GM21381 (cell line): ENCODE measurements at regions not wholly inside any gene's neighbourhood (a gene's known extent, or its start where the extent isn't known, plus 50 kb on each side); places are given as distances from the start of the nearest gene placed in this dataset.

Experiments used
- ATAC-seq: cut with Tn5 transposase; IDR thresholded peaks from one replicate; pipeline ENCODE4 v1.9.1; 2021; ENCODE audit warnings: mild to moderate bottlenecking, moderate library complexity; ENCODE audit not compliant: unreplicated experiment

DNA sequence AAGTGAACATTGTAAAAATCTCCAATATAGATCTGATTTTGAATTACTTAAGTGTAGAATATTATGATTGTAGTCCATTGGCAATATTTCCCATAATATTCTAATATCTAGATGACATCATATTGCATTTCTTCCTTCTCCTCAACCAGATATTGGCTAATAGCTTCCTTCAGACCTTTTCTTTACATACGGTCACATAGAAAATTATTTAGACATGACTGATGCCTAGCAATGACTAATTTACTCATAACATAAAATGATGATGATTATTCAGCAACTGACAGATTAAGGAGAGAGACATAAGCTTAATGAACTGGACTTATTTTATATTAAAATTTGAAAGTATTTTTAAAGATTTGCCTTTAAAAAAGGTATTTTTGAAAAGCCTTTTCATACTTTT is 1287.6 kb downstream of the STIM2 start:
- no peak for ATAC-seq

DNA sequence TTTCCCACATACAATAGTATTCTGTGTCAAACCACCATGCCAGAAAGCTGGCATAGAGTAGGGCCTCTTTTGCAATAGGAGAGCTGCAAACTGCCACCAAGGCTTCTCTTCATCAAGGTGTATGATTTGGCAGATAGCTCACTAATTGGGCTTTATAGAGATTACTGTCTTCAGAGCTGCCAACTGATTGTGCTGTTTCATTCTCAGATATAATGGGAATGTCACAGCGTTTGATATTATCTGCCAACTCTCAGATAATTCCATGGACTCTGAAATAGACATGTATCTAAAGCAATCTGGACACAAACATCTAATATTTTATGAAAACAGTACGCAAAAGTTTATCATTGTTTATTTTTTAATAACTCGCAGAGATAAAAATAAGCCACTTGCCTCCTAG is 1289.1 kb downstream of the STIM2 start:
- no peak for ATAC-seq

DNA sequence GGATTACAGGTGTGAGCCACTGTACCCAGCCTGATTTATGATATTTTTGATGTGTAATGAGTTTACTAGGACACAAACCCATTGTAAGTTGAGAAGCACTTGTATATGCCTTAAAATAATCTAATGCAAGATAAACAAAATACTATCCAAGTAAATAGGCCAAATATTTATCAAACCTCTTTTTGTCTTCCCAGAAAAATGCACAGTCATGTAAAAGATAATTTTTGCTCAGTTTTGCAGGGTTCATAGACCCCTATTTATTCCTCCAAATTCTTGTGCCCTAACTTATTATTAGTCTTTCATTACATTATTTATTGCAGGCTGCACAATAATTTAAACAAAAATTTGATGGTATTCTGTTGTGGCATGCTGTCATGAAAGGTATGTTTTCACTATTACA is 1290.7 kb downstream of the STIM2 start:
- ATAC-seq = no peak

DNA sequence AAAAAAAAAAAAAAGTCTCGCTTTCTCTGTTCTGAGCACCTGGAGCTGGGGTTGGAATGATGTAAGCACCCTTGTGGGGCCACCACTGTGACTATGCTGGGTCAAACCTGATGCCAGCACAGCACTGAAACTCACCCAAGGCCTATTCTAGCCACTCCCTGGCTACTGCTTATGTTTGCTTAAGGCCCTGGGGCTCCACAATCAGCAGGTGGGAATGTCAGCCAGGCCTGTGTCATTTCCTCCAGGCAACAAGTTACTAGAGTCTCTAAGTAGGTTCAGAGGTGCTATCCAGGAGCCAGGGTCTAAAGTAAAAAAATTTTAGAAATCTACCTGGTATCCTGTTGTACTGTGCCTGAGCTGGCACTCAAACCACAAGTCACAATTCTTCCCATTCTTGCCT is 1306.8 kb downstream of the STIM2 start:
- ATAC-seq = no peak

DNA sequence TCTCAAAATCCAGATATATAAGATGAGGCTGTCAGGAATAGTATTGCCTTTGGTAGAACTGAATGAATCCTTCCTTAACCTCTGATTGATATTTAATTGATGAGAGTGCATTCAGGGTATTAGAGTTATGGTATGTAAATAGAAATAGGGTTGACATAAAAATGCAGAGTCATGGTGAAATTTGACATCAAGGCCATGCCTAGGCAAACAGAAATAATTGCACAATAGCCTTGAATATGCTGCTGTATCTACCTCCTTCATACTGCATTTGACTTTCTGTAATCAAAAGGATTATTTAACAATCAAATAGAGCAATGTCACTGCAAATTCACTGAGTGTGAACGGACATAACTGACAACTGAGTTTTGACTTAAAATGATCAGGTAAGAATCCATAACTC is 1316.3 kb downstream of the STIM2 start:
- ATAC-seq = no peak

DNA sequence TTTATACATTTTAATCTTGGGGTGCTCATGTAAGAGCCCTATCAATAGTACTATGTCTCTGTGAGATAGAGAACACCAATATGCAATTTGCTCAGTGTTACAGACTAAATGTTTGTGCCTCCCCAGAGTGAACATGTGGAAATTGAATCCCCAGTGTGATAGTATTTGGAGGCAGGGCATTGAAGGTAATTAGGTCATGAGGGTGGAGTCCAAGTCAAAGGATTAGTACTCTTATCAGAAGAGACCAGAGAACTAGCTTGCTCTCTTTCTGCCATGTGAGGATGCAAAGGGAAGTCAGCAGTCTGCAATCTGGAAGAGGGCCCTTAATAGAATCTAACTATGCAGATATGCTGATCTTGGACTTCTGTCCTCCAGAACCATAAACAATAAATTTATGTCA is 1317.0 kb downstream of the STIM2 start:
- no peak for ATAC-seq

DNA sequence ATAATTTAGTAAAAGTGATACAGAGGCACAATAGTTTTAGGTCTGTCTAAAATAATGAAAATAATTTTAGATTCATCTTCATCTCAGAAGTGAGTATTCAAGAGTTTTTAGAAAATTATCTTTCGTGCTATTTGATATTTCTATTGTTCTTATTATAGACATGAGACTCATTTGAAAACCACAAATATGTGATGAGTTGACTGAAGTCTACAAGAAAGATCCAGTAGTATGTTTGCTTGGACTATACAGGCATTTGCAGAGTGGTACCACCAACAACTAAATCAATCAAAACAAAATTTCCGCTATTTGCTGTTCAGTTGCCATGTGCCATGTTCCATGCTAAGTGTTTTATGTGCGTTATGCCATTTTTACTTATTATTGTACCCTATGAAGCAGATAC is 1318.5 kb downstream of the STIM2 start:
- ATAC-seq = no peak

DNA sequence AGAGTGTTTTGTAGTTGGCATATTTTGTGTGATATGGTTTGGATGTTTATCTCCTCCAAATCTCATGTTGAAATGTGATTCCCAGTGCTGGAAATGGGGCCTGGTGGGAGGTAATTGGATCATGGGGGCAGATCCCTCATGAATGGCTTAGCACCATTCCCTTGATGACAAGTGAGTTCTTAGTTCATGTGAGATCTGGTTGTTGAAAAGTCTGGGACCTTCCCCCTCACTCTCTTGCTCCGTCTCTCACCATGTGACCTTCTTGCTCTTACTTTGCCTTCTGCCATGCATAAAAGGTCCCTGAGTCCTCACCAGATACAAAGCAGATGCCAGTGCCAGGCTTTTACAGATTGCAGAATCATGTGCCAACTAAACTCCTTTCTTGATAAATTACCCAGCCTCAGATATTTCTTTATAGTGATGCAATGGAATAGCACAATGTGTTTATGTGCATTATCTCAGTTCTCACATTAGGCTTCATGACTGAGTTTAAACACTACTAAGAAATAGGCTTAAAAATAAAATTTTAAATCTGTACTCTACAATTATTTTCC is 1348.8 kb downstream of the STIM2 start:
- no peak for ATAC-seq

DNA sequence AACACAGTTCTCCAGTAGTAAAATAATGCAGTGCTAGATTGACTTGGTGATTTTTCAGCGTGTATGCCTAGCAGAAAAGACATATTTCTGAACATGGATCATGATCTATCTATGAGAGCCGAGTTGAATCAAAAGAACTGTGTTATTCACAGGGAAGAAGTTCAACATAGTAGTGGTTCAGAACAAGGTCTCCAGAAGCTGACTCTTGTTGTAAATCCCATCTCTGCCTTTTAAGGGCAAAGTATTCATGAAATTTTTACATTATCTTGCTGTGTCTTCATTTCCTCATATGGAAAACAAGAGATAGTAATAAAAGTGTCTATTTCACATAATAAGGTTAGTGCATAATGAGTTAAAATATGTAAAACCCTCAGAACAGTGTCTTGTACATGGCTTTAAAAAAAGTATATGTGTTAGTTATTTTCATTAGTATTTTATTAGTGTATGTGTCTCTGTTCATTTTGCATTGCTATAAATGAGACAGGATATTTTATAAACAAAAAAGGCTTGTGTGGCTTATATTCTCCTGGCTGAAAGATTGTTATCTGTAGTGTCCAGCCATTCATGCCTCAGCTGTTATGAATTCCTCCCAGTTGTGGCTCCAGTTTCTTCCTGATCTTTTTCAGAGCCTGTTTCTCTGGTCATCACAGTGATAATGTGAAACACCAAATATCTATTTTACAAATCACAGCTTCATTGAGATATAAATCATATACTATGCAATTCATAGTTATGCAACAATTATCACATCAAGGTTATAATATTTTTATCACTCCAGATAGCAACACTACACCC is 1351.2 kb downstream of the STIM2 start:
- no peak for ATAC-seq

DNA sequence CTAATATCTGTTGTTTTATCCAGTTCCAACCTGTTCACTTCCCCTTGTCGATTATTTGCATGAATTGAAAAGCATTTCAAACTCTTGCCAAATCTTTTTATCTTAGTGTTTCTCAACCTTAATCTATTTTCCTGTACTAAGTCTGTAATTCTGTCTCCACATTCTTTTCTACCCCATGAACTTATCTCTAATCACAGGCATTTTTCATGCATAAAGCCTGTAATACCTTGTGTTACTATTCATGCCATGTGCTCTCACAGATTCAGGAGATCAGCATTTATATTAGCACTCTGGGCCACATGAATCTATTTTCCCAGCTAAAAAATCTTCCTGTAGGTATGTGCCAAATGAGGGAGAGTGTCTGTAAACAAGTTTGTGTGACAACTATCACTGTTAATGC is 1360.9 kb downstream of the STIM2 start:
- ATAC-seq = no peak

DNA sequence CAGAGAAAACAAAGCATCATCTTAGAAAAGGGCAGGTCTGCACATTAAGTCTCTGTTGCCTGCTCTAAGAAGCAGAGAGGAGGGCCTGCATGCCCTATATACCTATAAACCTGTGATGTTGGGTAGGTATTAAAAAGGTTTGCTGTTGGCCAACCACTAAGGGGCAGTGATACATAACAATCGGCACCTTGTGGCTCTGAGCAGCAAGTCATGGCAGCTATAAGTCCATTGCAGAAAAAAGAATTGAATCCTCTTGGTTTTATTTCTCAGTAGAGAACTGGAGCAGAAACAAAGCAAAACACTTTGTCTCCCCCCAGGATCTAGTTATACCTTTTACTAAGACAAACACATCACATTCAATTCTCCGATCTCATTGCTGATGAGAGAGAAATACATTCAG is 1364.4 kb downstream of the STIM2 start:
- ATAC-seq = no peak

DNA sequence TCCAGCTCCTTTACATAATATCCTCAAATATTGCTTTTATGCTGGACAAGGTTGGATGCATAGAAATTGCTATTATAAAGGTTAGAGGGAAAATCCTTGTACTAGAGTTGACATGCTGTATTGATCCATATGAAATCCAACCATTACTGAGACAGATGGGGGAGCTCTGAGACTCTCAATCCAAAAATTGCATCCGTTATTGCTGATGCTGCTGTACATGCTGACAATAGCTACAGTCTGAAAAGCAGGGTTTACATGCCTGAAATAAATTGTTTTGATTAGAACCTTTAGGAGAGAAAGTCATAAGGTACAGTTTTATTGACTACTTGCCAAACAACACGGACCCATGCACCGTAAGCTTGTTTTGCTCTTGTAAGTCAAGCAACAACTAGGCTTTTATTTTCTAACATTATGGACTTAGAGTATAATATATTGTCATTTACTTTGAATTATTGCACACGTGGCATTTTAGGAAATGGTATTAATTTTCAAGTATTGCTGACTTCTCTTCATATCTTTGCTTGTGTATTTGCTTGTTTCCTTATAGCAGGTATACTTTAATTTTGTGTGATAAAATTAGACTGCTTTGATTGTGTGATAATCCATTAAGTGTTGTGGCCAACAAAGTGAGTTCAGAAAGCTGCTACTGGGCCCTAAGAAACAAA is 1365.2 kb downstream of the STIM2 start:
- ATAC-seq = no peak

DNA sequence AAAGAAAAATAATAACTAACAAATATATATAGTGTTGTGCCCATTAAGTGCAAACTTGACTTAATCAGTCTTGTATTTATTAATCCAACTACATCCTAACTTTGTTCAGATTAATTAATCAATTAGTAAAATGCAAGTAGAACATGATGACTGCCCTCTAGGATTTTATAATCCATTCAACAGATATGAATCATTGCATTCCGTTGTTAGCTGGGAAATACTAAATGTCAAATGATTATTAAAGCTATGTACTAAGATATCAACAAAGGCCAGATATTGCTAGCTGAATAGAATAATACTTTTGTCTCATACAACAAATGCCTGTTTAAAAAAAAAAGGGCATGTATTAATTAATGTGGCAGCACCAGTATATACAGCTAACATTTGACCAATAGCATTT is 1366.3 kb downstream of the STIM2 start:
- no peak for ATAC-seq

DNA sequence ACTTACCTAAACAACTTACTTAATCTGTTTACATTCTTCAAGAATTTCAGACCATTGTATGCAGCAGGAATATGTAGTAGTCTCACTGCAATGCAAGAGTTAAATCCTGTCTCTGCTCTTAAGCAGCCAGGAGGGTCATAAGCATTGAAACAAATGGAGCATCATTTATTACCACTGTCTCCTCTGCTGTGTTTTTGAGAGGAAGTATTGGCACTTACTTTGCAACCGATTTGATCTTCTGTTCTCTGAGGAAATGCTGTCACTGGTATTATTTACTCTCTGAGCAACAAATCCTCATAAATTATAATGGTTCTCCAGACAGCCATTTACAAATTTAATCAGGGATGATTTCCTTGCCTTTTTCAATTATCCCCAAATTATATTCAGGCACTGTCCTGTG is 1367.1 kb downstream of the STIM2 start:
- no peak for ATAC-seq

DNA sequence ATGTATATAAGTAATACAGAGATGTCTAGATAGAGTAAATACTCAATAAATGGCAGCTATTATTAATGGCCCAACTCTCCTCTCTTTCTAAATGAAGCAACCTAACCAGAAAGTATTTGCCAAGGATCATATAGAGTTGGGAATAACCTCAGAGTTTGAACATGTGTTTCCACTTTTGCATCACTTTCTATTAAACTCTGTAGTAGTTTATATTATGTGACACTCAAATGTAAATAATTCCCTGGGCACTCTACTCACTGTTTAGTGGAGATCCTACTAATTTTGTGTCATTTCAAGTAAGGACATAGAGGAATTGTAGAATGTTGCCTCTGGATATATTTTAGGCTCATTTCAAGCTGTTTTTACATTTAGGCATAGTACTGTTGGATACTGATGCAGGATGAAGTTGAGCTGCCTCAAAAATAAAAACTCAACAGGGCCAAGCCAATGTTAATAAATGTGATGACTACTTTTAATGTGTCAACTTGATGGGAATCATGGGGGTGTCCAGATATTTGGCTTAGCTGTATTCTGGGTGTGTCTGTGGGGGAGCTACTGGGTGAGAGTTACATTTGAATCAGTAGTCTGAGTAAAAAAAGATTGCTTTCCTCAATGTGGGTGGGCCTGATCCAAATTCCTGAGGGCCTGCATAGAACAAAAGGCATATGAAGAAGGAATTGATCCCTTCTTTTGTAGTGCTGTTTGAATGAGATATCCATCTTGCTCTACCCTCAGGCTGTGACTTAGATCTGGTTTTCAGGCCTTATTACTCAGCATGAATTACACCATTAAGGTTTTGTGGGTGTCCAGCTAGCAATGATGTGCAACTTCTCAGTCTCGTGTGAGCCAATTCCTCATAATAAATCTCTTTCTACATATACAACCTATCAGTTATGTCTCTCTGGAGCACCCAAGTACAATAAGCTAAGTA is 1368.2 kb downstream of the STIM2 start:
- no peak for ATAC-seq

DNA sequence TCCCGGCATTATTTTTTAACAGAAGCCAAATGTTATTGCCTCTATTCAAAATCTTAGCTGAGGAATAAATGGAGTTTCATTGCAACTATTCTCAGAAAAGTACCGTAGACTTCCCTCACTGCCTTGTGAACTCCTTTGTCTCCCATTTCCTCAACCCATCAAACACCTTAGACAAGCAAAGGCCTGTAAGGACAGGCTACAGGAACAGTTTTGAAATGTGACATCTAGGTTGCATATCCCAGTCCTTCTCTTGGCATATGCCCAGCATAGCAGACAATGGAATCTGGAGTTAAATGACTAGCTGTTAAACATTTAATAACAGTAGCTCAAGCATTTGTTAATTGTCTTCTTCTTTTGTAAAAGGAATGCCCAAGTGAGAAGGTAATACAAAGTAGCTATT is 1371.7 kb downstream of the STIM2 start:
- no peak for ATAC-seq

DNA sequence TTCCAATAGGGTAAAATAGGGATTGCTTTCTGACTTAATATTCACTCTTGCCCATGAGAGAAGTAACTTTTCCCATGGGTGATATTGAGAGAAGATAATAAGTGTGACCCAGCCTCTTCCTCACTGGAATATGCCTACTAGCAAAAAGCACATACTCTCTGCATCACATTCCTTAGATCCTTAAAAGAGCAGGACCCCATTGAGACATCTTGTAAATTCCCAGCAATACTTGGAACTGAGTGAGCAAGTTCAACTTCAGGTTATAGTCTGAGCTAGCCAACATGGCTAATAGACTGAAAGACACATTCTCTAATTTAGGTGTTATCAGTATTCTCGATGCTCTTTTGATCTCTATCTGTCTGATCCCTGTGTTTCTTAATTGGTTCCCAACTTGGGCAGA is 1372.3 kb downstream of the STIM2 start:
- no peak for ATAC-seq

DNA sequence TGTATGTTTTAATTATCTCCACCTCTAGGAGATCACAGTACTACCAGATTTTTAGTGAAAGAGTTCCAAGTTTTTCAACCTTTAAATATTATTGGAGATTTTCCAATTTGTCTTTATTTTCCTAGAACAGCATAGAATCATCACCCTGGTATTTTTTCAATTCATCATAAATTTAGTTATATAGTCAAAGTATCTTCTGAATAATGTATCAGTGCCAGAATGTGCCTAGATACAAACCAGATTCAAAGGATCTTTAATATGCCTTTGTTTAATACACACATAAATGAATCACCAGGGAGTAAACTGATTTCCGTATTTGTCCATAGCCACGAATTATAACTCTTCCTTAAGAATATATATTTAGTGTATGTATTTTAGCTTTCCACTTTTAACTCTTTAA is 1373.1 kb downstream of the STIM2 start:
- ATAC-seq = no peak

DNA sequence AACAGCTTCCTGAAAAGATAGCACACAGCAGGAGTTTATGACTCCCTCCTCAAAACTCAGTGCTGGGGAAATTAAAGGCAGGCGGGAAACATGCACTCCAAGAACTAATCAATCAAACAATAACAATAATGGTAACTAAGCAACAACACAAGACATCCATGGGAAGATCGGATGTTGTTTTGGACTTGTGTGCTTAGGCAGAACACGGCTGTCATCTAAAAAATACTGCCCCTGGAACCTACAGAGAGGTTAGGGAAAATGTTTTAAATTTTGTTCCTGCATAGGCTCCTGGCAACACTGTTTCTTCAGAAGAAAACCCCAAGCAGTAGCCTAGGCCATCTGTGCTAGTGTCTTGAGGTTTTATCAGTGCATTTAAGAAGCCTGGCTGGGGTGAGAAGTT is 1378.2 kb downstream of the STIM2 start:
- ATAC-seq = no peak

DNA sequence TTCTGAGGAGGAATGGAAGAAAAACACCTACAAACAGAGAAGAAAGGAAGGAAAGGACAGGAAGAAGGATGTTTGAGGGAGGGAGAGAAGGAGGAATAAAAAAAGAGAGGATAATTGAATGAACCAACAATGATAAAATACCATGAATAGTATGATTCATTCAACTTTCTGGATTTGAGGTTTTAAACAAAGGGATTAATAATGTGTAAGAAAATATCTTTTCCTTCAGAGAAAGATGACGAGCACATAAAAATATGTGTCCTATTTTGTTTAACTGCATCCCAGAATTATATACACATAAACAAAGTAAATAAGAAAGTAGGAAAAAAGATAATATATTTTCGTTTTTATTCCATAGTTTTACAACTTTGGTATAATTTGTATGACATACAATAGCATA is 1380.4 kb downstream of the STIM2 start:
- ATAC-seq = no peak

DNA sequence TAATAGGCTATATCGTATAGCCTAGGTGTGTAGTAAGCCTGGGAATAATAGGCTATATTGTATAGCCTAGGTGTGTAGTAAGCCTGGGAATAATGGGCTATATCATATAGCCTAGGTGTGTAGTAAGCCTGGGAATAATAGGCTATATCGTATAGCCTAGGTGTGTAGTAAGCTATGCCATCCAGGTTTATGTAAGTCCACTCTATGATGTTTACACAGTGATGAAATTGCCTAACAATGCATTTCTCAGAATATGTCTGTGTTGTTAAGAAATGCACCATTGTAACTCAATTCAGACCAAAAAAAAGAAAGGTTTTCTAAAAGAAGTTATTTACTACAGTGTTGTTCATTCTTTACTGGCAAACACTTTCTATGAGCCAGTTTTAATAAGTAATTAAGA is 1387.2 kb downstream of the STIM2 start:
- ATAC-seq = no peak
